ENCODE measurements at regions not wholly inside any gene's neighbourhood (a gene's known extent, or its start where the extent isn't known, plus 50 kb on each side); places are given as distances from the start of the nearest gene placed in this dataset.
"Not testable (repeated sequence)": the region's sequence is repeated elsewhere in the genome, so short reads cannot be mapped to it uniquely, and the experiment has no call there.

- no peak for DNase-seq (ENCODE audit: low read depth)
Measured at GRCh38 chrX:7515681-7516413, 327.1 kb upstream of the VCX start.

- DNase-seq (ENCODE audit: low read depth): no peak
Measured at GRCh38 chrX:7514871-7515599, 327.9 kb upstream of the VCX start.

GRCh38 chrX:7512845-7513244 lies 330.1 kb upstream of the VCX start:
- no peak for DNase-seq (ENCODE audit: low read depth)

DNA sequence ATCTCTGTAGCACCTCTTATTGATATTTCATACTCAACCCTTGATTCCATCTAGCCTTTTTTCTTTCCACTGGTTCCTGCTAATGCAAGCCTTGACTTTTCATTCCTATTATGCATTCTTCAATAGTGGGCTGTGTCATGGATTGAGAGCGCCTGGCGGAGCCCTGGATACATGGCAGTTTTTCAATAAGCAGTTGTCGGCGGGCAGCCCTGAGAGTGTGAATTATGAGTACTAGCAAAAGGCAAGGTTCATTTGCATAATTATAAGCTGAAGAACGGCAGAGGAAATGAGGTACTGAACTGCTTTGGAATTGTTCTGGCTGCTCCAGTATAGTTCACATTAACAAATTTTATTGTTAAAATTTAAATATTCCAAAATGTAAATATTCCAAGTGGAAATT lies 339.7 kb upstream of the VCX start:
- DNase-seq (ENCODE audit: low read depth): no peak

DNA sequence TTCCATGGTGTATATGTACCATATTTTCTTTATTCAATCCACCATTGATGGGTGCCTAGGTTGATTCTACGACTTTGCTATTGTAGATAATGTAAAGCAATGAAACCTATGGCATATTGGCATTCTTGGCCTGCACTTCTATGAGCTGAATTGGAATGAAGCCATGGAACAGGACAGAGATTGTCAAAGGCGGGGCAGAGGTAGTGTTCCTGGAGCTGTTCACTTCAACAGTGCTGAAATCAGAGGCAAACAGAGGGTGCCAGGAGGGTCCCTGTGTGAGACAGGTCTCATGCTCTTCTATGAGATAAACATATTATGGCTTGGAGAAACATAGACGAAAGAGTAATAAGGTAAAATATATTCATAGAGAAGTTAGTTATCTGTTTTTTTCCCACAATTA lies 342.6 kb upstream of the VCX start:
- no peak for DNase-seq (ENCODE audit: low read depth)

DNA sequence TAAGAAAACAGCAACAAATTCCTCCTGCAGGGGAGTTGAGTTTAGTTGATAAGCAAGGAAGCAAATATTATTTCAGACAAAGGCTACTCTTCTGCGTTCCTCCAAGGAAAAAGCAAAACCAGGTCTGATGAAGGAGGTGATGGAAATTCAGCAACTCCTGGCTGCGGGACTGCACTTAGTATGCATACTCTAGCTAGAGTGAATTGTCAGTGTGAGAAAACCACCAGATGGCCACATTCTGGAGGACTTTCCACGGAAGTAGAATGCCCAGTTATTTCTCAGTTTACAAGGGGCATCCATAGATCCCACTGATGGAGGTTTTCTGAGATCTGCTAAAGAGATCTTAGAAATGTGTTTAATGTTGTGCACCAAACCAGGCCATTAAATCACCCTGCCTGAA lies 338.6 kb upstream of the PUDP start:
- DNase-seq (ENCODE audit: low read depth): no peak

- no peak for DNase-seq (ENCODE audit: low read depth)
Measured at GRCh38 chrX:7485061-7485460, 337.1 kb upstream of the PUDP start.

- no peak for DNase-seq (ENCODE audit: low read depth)
Measured at GRCh38 chrX:7480721-7481120, 332.8 kb upstream of the PUDP start.

DNA sequence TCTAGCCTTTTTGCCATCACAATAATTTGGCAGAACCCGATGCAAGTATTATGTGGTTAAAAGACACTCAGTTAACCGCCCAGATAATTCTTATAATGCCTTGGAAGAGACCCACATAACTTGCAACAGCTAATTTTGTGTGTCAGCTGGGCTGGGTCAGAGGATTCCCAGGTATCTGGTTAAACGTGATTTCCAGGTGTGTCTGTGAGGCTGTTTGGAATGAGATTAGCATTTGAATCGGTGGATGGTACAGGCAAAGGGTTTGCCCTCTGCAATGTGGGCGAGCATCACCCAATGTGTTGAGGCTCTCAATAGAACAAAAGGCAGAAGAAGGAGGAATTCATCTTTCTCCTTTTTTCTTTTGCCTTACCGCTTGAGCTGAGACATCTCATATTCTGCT lies 314.2 kb upstream of the PUDP start:
- no peak for DNase-seq (ENCODE audit: low read depth)

DNA sequence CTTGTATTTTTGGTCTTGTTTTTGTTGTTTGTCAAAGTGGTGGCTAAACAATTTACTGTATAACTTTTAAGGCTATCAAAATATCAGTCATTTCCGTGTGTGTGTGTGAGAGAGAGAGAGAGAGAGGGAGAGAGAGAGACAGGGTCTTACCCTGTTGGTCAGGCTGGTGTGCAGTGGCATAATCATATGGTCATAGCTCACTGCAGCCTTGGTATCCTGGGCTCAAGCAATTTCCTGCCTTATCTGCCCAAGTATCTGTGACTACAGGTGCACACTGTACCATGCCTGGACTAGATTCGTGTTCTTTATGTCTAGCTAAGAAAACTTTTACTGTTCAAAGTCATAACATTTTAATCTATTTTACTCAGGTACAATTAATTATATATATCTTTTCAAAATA lies 313.1 kb upstream of the PUDP start:
- DNase-seq (ENCODE audit: low read depth): not testable (repeated sequence)

- DNase-seq (ENCODE audit: low read depth): no peak
Measured at GRCh38 chrX:7447801-7448499, 300.0 kb upstream of the PUDP start.

- no peak for DNase-seq (ENCODE audit: low read depth)
Measured at GRCh38 chrX:7446815-7447214, 298.9 kb upstream of the PUDP start.

DNA sequence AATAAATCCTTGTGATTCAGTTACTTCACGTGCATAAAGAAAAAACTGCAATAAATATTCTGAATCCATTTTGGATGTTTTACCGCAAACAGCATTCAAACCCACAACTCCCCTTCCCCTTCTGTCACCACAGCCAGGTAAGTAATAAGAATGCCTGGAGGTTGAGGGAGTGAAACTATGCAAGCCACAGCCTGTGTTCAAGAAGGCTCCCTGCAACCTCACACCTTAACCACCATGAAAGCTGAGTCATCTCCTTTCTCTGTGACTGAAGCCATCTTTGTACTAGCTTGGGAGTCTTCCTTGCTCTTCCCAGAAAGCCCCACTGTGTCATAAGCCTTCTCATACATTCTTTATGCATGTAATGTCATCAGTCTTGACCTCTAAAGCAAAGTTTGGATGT lies 297.0 kb upstream of the PUDP start:
- DNase-seq (ENCODE audit: low read depth): no peak

DNA sequence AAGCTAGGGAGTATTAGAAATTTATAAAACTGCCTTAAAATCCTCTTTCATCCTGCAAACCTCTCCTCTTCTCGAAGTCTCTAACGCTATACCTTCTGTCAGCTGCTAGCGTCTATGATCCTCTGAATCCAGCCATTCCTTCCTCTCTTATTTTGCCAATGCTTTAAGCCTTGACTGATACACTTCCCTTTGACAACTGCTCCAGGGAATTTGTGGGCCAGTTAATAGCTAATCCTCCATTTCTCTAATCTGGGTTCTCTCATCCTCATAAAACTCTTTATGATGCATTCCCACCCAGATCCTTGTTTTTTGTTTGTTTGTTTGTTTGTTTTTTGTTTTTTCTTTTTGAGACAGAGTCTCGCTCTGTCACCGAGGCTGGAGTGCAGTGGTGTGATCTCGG lies 293.6 kb upstream of the PUDP start:
- DNase-seq (ENCODE audit: low read depth): no peak

DNA sequence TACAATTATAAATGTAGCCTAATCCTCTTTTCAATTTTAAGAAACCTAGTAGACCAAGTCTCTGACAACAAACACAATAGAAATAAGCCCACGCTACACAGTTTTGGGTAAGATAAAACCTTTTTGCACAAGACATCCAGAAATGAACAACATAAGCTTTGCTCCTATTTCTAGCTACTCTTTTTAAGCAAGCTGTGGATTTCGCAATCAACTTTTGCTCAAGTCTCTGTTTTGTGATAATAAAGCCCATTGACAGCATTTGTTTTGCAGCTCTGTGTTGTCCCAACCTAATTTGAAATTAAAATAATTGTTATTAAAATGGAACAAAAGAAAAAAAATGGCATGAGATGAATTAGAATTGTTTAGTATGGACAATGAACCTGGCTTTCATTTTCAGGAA lies 287.9 kb upstream of the PUDP start:
- DNase-seq (ENCODE audit: low read depth): no peak

DNA sequence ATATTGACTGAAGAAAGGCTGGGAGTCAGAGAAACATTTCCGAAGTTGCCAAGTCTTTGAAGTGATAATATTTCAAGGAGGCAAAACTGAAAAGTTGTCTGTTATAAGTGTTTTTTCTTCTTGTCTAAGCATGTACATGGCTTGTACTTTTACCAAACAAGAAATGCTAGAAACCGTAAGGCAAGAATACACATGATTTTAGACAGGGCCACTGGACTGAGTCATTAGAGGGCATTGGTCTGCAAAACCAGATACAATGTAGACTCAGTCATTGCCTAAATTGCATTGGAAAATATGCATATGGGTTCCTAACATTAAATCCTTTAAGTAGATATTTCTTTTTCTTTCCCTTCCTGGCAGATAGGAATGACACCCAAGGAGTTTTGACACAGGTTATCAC lies 284.9 kb upstream of the PUDP start:
- no peak for DNase-seq (ENCODE audit: low read depth)

- DNase-seq (ENCODE audit: low read depth): no peak
Measured at GRCh38 chrX:7420717-7421116, 272.8 kb upstream of the PUDP start.

DNA sequence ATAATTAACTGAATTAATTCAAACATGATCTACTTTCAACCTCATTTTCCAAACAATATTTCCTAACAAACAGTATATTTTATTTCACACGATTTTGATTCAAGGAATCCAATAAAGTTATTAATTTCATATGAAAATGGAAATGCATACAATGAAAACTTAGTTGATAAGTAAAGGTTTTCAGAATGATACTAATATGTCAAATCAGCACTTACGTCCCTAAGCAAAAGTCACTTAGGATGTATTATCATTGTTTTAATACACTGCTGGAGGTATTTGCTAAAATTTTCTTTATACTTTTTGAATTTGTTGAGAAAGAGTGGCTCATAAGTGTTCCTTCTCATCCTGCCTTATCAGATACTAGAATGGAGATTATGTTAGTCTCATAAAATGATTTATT lies 266.8 kb upstream of the PUDP start:
- DNase-seq (ENCODE audit: low read depth): no peak

GRCh38 chrX:7412840-7413239 lies 264.9 kb upstream of the PUDP start:
- no peak for DNase-seq (ENCODE audit: low read depth)

GRCh38 chrX:7409866-7410265 lies 261.9 kb upstream of the PUDP start:
- DNase-seq (ENCODE audit: low read depth): no peak

DNA sequence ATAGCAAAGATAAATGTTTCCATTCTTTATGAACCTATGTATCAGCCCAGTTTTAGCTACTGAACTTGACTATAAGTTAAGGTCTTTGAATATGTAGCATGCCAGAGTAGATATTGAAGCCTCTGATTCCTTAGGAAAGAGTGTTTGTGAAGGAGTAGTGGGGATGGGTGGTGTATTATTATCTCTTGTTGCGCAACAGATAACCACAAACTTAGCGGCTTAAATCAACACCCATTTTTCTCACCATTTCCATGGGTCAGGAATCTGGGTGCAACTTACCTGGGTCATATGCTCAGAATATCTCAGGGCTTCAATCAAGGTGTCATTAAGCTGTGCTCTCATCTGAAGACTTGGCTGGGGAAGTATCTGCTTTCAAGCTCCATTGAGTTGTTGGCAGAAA lies 251.4 kb upstream of the PUDP start:
- DNase-seq (ENCODE audit: low read depth): no peak

DNA sequence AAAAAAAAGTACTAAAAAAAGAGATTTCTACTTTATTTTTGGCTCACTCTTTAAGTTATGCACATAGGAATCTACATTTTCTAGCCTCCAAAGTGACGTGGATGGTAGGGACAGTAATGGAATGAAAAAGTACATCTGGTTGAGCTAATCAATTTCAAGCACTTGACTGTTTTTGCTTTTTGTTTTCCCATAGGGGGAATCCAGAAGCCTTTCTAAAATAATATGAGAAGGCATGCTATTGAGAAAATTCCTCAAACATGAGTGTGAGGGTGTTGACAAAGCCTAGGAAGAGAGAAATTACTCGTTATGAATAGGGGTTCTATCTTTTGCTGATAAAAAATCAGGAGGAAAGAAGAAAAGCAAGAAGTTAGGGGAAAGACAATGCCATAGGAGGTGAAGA lies 242.5 kb upstream of the PUDP start:
- DNase-seq (ENCODE audit: low read depth): no peak

DNA sequence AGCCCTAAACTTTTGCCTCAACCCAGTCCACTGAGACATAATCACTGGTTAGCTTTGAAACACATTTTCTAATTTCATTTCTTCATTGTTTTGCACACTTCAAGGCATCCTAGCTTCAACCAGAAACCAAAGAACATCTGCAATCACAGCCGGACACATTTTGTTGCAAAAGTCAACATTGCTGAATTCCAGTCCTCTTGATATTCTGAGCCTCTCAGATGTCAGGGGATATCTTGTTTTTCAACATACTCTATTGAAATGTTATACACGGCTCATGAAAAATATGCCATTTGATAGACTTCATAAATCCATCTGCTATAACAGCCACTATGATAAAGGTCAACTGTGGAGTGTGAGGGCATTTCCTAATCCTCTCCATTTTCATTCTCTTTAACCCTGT lies 241.6 kb upstream of the PUDP start:
- no peak for DNase-seq (ENCODE audit: low read depth)
